ENCODE measurements at regions not wholly inside any gene's neighbourhood (a gene's known extent, or its start where the extent isn't known, plus 50 kb on each side); places are given as distances from the start of the nearest gene placed in this dataset.

- Histone ChIP-seq H4K20me1 (ENCODE audit: insufficient read depth) (no peaks in the 10 kb centered on the region), H3K4me2 (ENCODE audit: low read length) (no peak overlapping the region), H3K27ac (ENCODE audit: low read length) (no peak overlapping the region)
Observed at GRCh38 chr12:24256684-24257083, 307.2 kb upstream of the SOX5 start.

GRCh38 chr12:24255920-24256665 lies 306.6 kb upstream of the SOX5 start:
- Histone ChIP-seq H3K27ac (ENCODE audit: low read length) (no peak overlapping the region), H3K36me3 (ENCODE audit: insufficient read depth, low read length) (no peaks in the 10 kb centered on the region), H3K9me2 (ENCODE audit: insufficient read depth, low read length) (no peaks in the 10 kb centered on the region), H3K4me2 (ENCODE audit: low read length) (no peak overlapping the region), H4K20me1 (ENCODE audit: insufficient read depth) (no peaks in the 10 kb centered on the region), H3F3A (ENCODE audit: insufficient read depth, low read length, poor library complexity, severe bottlenecking) (no peaks in the 10 kb centered on the region), H3K79me2 (replicated peaks; ENCODE audit: insufficient read depth, low read length) (no peaks in the 10 kb centered on the region), H3K4me3 (ENCODE audit: low read length) (peak overlapping the region; percentile 14), H2AFZ (ENCODE audit: low read depth, low read length) (no peak overlapping the region), H3K27me3 (ENCODE audit: insufficient read depth, low read depth, low read length) (no peaks in the 10 kb centered on the region), H3K9me3 (ENCODE audit: low read length) (no peaks in the 10 kb centered on the region), H3K9ac (ENCODE audit: low read length) (no peak overlapping the region)
- no peak for TF ChIP-seq TAF1 (IDR thresholded peaks at IDR 0.05; ENCODE audit: low read depth)
- TF ChIP-seq RAD21 (conservative IDR thresholded peaks at IDR 0.05), result no peak
- no peak for TF ChIP-seq MXI1 (conservative IDR thresholded peaks at IDR 0.05; ENCODE audit: poor library complexity, severe bottlenecking)
- no peak for TF ChIP-seq EP300 (conservative IDR thresholded peaks at IDR 0.05; ENCODE audit: poor library complexity, severe bottlenecking)
- no peak for TF ChIP-seq SMC3 (conservative IDR thresholded peaks at IDR 0.05; ENCODE audit: poor library complexity)
- TF ChIP-seq, protein P1, sequence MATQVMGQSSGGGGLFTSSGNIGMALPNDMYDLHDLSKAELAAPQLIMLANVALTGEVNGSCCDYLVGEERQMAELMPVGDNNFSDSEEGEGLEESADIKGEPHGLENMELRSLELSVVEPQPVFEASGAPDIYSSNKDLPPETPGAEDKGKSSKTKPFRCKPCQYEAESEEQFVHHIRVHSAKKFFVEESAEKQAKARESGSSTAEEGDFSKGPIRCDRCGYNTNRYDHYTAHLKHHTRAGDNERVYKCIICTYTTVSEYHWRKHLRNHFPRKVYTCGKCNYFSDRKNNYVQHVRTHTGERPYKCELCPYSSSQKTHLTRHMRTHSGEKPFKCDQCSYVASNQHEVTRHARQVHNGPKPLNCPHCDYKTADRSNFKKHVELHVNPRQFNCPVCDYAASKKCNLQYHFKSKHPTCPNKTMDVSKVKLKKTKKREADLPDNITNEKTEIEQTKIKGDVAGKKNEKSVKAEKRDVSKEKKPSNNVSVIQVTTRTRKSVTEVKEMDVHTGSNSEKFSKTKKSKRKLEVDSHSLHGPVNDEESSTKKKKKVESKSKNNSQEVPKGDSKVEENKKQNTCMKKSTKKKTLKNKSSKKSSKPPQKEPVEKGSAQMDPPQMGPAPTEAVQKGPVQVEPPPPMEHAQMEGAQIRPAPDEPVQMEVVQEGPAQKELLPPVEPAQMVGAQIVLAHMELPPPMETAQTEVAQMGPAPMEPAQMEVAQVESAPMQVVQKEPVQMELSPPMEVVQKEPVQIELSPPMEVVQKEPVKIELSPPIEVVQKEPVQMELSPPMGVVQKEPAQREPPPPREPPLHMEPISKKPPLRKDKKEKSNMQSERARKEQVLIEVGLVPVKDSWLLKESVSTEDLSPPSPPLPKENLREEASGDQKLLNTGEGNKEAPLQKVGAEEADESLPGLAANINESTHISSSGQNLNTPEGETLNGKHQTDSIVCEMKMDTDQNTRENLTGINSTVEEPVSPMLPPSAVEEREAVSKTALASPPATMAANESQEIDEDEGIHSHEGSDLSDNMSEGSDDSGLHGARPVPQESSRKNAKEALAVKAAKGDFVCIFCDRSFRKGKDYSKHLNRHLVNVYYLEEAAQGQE (IDR thresholded peaks at IDR 0.05; ENCODE audit: borderline replicate concordance), result no peak
- TF ChIP-seq EZH2 (IDR thresholded peaks at IDR 0.05; ENCODE audit: borderline replicate concordance, insufficient read depth, low read length, poor library complexity, severe bottlenecking), result no peak
- TF ChIP-seq, protein P2, sequence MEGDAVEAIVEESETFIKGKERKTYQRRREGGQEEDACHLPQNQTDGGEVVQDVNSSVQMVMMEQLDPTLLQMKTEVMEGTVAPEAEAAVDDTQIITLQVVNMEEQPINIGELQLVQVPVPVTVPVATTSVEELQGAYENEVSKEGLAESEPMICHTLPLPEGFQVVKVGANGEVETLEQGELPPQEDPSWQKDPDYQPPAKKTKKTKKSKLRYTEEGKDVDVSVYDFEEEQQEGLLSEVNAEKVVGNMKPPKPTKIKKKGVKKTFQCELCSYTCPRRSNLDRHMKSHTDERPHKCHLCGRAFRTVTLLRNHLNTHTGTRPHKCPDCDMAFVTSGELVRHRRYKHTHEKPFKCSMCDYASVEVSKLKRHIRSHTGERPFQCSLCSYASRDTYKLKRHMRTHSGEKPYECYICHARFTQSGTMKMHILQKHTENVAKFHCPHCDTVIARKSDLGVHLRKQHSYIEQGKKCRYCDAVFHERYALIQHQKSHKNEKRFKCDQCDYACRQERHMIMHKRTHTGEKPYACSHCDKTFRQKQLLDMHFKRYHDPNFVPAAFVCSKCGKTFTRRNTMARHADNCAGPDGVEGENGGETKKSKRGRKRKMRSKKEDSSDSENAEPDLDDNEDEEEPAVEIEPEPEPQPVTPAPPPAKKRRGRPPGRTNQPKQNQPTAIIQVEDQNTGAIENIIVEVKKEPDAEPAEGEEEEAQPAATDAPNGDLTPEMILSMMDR (IDR thresholded peaks at IDR 0.05; ENCODE audit: poor library complexity, severe bottlenecking), result no peak

More at GRCh38 chr12:24256684-24257083, 307.2 kb upstream of the SOX5 start:
- H2AFZ ChIP-seq (ENCODE audit: low read depth, low read length), result no peak overlapping the region
- H3K4me3 ChIP-seq (ENCODE audit: low read length), result peak overlapping the region; percentile 21
- TF ChIP-seq MXI1 (conservative IDR thresholded peaks at IDR 0.05; ENCODE audit: poor library complexity, severe bottlenecking) (no peak), EZH2 (IDR thresholded peaks at IDR 0.05; ENCODE audit: borderline replicate concordance, insufficient read depth, low read length, poor library complexity, severe bottlenecking) (no peak), TAF1 (IDR thresholded peaks at IDR 0.05; ENCODE audit: low read depth) (no peak), EP300 (conservative IDR thresholded peaks at IDR 0.05; ENCODE audit: poor library complexity, severe bottlenecking) (no peak), RAD21 (conservative IDR thresholded peaks at IDR 0.05) (no peak)
- TF ChIP-seq, protein P2 (IDR thresholded peaks at IDR 0.05; ENCODE audit: poor library complexity, severe bottlenecking), result no peak
- H3K36me3 ChIP-seq (ENCODE audit: insufficient read depth, low read length), result no peaks in the 10 kb centered on the region
- no peaks in the 10 kb centered on the region for H3K9me2 ChIP-seq (ENCODE audit: insufficient read depth, low read length)
- H3K79me2 ChIP-seq (replicated peaks; ENCODE audit: insufficient read depth, low read length), result no peaks in the 10 kb centered on the region
- H3K9me3 ChIP-seq (ENCODE audit: low read length), result no peaks in the 10 kb centered on the region
- H3K9ac ChIP-seq (ENCODE audit: low read length), result no peak overlapping the region
- H3K27me3 ChIP-seq (ENCODE audit: insufficient read depth, low read depth, low read length), result no peaks in the 10 kb centered on the region
- no peaks in the 10 kb centered on the region for H3F3A ChIP-seq (ENCODE audit: insufficient read depth, low read length, poor library complexity, severe bottlenecking)
